HepG2 (cell line): ENCODE measurements at regions not wholly inside any gene's neighbourhood (a gene's known extent, or its start where the extent isn't known, plus 50 kb on each side); places are given as distances from the start of the nearest gene placed in this dataset.

Experiments used
- ARNTL ChIP-seq: sonication (generic); formaldehyde crosslinking; IDR thresholded peaks from 2 replicates; pipeline ENCODE4 v1.4.0; 2020; ENCODE audit warnings: mild to moderate bottlenecking, missing genetic modification reagents
- CBX5 ChIP-seq: sonication (generic); formaldehyde crosslinking; IDR thresholded peaks from 2 replicates; pipeline ENCODE4 v1.4.0; 2020; ENCODE audit warnings: missing genetic modification reagents, borderline replicate concordance
- CC2D1A ChIP-seq: sonication (generic); formaldehyde crosslinking; IDR thresholded peaks from 2 replicates; pipeline ENCODE4 v1.8.1; 2023; ENCODE audit warnings: mild to moderate bottlenecking, missing genetic modification reagents
- FOXO1 ChIP-seq: sonication (generic); formaldehyde crosslinking; IDR thresholded peaks from 2 replicates; pipeline ENCODE4 v1.4.0; 2020; ENCODE audit warnings: missing genetic modification reagents
- HNRNPH1 ChIP-seq: fragments of 200-400 bp; formaldehyde crosslinking; optimal IDR thresholded peaks from 2 replicates; pipeline ENCODE3; 2017; ENCODE audit warnings: mild to moderate bottlenecking, low read depth, low read length
- KAT7 ChIP-seq: IDR thresholded peaks from 2 replicates; pipeline ENCODE4 v1.6.1; 2018; ENCODE audit warnings: borderline replicate concordance, missing compliant biosample characterization
- NFE2L2 ChIP-seq: fragments of 150-350 bp; IDR thresholded peaks from 2 replicates; pipeline ENCODE4 v1.6.1; 2014; ENCODE audit warnings: low read length
- NONO ChIP-seq, 2 experiments: fragments of 450-650 bp in 1 of 2; sonication (generic) in 1 of 2; formaldehyde crosslinking in 1 of 2; IDR thresholded peaks in 1 of 2; conservative IDR thresholded peaks in 1 of 2; 2 replicates each; pipeline versions ENCODE4 v1.6.1 to v1.8.0; 2017 to 2022; ENCODE audit warnings: mild to moderate bottlenecking in 1 of 2, missing genetic modification reagents in 1 of 2, moderate library complexity in 1 of 2
- ZEB1 ChIP-seq: IDR thresholded peaks from 2 replicates; pipeline ENCODE4 v1.6.1; 2012; ENCODE audit warnings: mild to moderate bottlenecking, low read depth, inconsistent platforms; ENCODE audit not compliant: insufficient replicate concordance
- ZFP37 ChIP-seq: sonication (generic); formaldehyde crosslinking; IDR thresholded peaks from 2 replicates; pipeline ENCODE4 v1.4.0; 2020; ENCODE audit warnings: missing genetic modification reagents, borderline replicate concordance
- ZFX ChIP-seq: sonication (generic); formaldehyde crosslinking; IDR thresholded peaks from 2 replicates; pipeline ENCODE4 v1.4.0; 2020; ENCODE audit warnings: mild to moderate bottlenecking, low read depth, missing genetic modification reagents, moderate library complexity
- ZMYM4 ChIP-seq: sonication (generic); formaldehyde crosslinking; IDR thresholded peaks from 2 replicates; pipeline ENCODE4 v1.8.1; 2023; ENCODE audit warnings: mild to moderate bottlenecking, missing genetic modification reagents
- ZNF547 ChIP-seq: sonication (generic); formaldehyde crosslinking; IDR thresholded peaks from 2 replicates; pipeline ENCODE4 v1.5.1; 2020; ENCODE audit warnings: mild to moderate bottlenecking, missing genetic modification reagents
- ZNF660 ChIP-seq: sonication (generic); formaldehyde crosslinking; IDR thresholded peaks from 2 replicates; pipeline ENCODE4 v1.5.1; 2020; ENCODE audit warnings: mild to moderate bottlenecking, low read depth, missing genetic modification reagents, borderline replicate concordance
- ZNF747 ChIP-seq: sonication (generic); formaldehyde crosslinking; IDR thresholded peaks from 2 replicates; pipeline ENCODE4 v1.8.1; 2023; ENCODE audit warnings: missing genetic modification reagents, mild to moderate bottlenecking, borderline replicate concordance
- TF ChIP-seq, protein P1 (sequence below): sonication (generic); formaldehyde crosslinking; IDR thresholded peaks from 2 replicates; pipeline ENCODE4 v1.8.0; 2022; ENCODE audit warnings: mild to moderate bottlenecking, missing genetic modification reagents; ENCODE audit not compliant: insufficient replicate concordance
- TF ChIP-seq, protein P2 (sequence below): IDR thresholded peaks from 2 replicates; pipeline ENCODE4 v1.6.1; 2016; ENCODE audit warnings: low read depth, control low read depth
- TF ChIP-seq, protein P3 (sequence below): sonication (generic); formaldehyde crosslinking; conservative IDR thresholded peaks from 2 replicates; pipeline ENCODE4 v1.8.1; 2023; ENCODE audit warnings: missing genetic modification reagents
- TF ChIP-seq, protein P4 (sequence below), 2 experiments: fragments of 450-650 bp in 1 of 2; sonication (generic) in 1 of 2; formaldehyde crosslinking; IDR thresholded peaks; 2 replicates each; pipeline versions ENCODE4 v1.5.0 to v1.8.0; 2020 to 2022; ENCODE audit warnings: mild to moderate bottlenecking in 1 of 2, missing genetic modification reagents in 1 of 2
- TF ChIP-seq, protein P5 (sequence below): sonication (generic); formaldehyde crosslinking; IDR thresholded peaks from 2 replicates; pipeline ENCODE4 v1.4.0; 2020; ENCODE audit warnings: missing genetic modification reagents, borderline replicate concordance

DNA sequence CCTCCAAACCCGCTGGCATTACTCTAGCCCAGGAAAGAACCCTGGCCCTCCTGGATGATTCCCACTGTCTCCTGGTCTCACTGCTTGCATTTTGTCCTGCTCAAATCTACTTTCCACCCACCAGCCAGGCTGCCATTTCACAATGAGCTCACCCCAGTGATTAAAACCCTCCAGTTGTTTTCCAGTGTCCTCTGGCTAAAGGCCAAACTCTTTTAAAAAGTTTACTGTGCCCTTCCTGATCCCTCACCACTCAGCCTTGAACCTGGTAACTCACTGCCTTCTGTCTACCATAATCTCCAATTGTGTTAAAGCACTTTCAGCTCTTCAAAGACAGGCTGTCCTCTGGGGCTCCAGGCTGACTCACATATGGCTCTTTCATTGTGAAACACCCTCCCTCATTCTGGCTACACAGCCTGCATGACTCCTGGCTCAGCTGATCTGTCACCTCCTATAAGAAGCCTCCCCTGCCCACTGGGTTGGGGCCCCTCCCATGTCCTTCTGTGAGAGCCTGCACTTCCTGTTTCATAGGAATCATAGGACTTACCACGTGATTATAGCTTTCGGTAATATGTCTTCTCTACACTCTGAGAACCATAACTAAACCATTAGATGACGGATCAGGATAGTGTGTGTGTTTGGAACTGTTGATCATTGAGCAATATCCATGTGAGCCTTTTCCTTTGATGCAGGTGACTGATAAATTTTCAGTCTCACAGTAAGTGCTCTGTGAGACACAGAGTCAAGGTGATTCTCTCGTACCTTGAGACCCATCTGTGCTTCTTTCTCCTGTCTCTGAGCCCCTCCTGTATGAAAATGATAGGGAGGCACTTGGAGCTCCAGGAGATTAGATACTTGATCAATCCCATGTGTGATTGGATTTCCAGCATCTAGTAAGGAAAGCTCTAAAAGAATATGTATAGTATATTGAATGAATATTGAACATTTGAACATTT, 590.8 kb upstream of the ID2 start (continued):
- TF ChIP-seq ZFX (peak; percentile 26; the same call in 1 of the 2 replicates), CBX5 (CRISPR knock-in tag) (peak; percentile 98), HNRNPH1 (no peak), KAT7 (CRISPR knock-in tag) (peak; percentile 79), ZNF547 (CRISPR knock-in tag) (peak; percentile 83; the same call in 1 of the 2 replicates), ZNF660 (CRISPR knock-in tag) (no peak), NONO (IDR thresholded peaks at IDR 0.05) (no peak), NONO (CRISPR knock-in tag; conservative IDR thresholded peaks at IDR 0.05) (peak; percentile 57; the same call in 1 of the 2 replicates), NFE2L2 (no peak), CC2D1A (CRISPR knock-in tag) (0 out of 2 replicates have a peak, but pooled peaks have one; percentile 37), ARNTL (peak; percentile 74), ZEB1 (no peak), ZMYM4 (peak; percentile 100), ZFP37 (CRISPR knock-in tag) (no peak; the same call in 1 of the 2 replicates), FOXO1 (CRISPR knock-in tag) (peak; percentile 89), ZNF747 (CRISPR knock-in tag) (peak; percentile 47)
- TF ChIP-seq, protein P1, sequence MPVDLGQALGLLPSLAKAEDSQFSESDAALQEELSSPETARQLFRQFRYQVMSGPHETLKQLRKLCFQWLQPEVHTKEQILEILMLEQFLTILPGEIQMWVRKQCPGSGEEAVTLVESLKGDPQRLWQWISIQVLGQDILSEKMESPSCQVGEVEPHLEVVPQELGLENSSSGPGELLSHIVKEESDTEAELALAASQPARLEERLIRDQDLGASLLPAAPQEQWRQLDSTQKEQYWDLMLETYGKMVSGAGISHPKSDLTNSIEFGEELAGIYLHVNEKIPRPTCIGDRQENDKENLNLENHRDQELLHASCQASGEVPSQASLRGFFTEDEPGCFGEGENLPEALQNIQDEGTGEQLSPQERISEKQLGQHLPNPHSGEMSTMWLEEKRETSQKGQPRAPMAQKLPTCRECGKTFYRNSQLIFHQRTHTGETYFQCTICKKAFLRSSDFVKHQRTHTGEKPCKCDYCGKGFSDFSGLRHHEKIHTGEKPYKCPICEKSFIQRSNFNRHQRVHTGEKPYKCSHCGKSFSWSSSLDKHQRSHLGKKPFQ (CRISPR knock-in tag): no peak
- TF ChIP-seq, protein P2, sequence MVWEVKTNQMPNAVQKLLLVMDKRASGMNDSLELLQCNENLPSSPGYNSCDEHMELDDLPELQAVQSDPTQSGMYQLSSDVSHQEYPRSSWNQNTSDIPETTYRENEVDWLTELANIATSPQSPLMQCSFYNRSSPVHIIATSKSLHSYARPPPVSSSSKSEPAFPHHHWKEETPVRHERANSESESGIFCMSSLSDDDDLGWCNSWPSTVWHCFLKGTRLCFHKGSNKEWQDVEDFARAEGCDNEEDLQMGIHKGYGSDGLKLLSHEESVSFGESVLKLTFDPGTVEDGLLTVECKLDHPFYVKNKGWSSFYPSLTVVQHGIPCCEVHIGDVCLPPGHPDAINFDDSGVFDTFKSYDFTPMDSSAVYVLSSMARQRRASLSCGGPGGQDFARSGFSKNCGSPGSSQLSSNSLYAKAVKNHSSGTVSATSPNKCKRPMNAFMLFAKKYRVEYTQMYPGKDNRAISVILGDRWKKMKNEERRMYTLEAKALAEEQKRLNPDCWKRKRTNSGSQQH (CRISPR knock-in tag): peak; percentile 47; the same call in 1 of the 2 replicates
- TF ChIP-seq, protein P3, sequence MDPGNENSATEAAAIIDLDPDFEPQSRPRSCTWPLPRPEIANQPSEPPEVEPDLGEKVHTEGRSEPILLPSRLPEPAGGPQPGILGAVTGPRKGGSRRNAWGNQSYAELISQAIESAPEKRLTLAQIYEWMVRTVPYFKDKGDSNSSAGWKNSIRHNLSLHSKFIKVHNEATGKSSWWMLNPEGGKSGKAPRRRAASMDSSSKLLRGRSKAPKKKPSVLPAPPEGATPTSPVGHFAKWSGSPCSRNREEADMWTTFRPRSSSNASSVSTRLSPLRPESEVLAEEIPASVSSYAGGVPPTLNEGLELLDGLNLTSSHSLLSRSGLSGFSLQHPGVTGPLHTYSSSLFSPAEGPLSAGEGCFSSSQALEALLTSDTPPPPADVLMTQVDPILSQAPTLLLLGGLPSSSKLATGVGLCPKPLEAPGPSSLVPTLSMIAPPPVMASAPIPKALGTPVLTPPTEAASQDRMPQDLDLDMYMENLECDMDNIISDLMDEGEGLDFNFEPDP (CRISPR knock-in tag): no peak
- TF ChIP-seq, protein P4, sequence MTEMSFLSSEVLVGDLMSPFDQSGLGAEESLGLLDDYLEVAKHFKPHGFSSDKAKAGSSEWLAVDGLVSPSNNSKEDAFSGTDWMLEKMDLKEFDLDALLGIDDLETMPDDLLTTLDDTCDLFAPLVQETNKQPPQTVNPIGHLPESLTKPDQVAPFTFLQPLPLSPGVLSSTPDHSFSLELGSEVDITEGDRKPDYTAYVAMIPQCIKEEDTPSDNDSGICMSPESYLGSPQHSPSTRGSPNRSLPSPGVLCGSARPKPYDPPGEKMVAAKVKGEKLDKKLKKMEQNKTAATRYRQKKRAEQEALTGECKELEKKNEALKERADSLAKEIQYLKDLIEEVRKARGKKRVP (CRISPR knock-in tag; IDR thresholded peaks at IDR 0.05): peak in 1 of 2 experiments; percentile 72; a peak in 1 of 4 replicates
- TF ChIP-seq, protein P5, sequence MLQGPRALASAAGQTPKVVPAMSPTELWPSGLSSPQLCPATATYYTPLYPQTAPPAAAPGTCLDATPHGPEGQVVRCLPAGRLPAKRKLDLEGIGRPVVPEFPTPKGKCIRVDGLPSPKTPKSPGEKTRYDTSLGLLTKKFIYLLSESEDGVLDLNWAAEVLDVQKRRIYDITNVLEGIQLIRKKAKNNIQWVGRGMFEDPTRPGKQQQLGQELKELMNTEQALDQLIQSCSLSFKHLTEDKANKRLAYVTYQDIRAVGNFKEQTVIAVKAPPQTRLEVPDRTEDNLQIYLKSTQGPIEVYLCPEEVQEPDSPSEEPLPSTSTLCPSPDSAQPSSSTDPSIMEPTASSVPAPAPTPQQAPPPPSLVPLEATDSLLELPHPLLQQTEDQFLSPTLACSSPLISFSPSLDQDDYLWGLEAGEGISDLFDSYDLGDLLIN (CRISPR knock-in tag): no peak
